HG02798 (cell line): ENCODE measurements at regions not wholly inside any gene's neighbourhood (a gene's known extent, or its start where the extent isn't known, plus 50 kb on each side); places are given as distances from the start of the nearest gene placed in this dataset.
"Not testable (repeated sequence)": the region's sequence is repeated elsewhere in the genome, so short reads cannot be mapped to it uniquely, and the experiment has no call there.

Source experiments
- ATAC-seq: cut with Tn5 transposase; IDR thresholded peaks from one replicate; pipeline ENCODE4 v1.9.1; 2021; ENCODE audit warnings: mild to moderate bottlenecking; ENCODE audit not compliant: unreplicated experiment, poor library complexity

- ATAC-seq: not testable (repeated sequence)
Observed at GRCh38 chr12:17564630-17565029, 525.4 kb downstream of the RERGL start.

DNA sequence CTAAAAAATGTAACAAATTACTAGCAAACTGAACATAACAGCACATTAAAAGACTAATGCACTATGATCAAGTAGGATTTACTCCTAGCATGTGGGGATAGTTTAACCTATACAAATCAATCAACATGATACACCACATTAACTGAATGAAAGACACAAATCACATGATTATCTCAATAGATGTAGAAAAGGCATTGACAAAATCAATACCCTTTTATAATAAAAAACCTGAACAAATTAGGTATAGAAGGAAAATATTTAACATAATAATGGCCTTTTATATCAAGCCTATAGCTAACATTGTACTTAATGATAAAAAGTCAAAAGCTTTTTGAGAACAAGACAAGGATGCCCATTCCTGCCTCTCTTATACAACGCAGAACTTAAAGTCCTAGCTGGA, 540.0 kb downstream of the RERGL start:
- no peak for ATAC-seq

- no peak for ATAC-seq
Observed at GRCh38 chr12:17540921-17541320, 549.1 kb downstream of the RERGL start.

DNA sequence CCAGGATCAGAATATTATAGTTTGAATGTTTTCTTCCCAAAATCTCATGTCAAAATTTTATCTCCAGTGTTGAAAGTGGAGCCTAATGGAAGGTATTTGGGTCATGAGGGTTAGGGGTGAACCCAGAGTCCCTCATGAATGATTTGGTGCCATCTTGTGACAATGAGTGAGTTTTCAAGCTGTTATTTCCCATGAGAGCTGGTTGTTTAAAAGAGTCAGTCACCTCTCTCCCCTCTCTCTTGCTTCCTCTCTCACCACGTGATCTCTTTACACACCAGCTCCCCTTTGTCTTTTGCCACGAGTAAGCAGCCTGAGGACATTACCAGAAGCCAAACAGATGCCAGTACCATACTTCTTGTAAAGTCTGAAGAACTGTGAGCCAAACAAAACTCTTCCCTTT, 561.6 kb downstream of the RERGL start:
- no peak for ATAC-seq

GRCh38 chr12:17527021-17527420, 563.0 kb downstream of the RERGL start:
- no peak for ATAC-seq

GRCh38 chr12:17511369-17511768, 578.6 kb downstream of the RERGL start:
- no peak for ATAC-seq

DNA sequence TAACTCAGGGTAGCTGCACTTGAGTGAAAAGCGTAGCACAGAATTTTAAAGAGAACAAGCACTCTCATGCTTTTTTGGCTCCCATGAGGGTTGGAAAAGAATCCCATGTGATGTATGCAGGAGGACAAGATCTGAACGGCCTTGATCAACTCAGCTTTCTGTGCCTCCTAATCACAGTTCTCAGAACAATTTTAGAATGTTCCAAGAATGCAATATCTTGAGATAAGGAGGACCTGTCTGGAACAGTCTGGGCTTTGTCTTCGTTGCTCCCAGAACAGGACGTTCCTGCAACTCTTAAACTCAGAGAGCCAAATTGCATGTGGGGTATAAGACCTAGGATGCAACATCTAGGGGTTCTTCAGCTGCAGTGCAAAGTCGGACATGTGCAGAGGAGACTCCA, 582.7 kb downstream of the RERGL start:
- ATAC-seq: no peak

DNA sequence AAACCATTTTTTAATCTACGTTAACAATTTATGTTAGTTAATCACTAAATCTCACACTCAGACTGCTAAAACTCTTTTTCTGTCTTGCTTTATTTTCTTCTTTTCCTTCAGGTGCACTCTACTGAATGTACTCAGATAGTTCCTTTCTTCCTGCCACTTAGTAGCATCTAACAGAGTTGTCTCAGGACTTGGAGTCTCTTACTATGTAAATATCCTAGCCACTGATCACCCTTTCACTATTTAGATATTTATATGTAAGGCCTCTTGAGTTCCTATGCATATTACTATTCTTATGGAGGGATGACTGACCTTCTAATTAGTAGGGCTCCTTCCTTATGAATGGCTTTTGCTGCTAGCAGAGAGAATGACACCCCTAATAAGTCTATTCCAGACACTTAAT, 586.3 kb downstream of the RERGL start:
- ATAC-seq: no peak

- no peak for ATAC-seq
Observed at GRCh38 chr12:17489452-17489851, 600.5 kb downstream of the RERGL start.

DNA sequence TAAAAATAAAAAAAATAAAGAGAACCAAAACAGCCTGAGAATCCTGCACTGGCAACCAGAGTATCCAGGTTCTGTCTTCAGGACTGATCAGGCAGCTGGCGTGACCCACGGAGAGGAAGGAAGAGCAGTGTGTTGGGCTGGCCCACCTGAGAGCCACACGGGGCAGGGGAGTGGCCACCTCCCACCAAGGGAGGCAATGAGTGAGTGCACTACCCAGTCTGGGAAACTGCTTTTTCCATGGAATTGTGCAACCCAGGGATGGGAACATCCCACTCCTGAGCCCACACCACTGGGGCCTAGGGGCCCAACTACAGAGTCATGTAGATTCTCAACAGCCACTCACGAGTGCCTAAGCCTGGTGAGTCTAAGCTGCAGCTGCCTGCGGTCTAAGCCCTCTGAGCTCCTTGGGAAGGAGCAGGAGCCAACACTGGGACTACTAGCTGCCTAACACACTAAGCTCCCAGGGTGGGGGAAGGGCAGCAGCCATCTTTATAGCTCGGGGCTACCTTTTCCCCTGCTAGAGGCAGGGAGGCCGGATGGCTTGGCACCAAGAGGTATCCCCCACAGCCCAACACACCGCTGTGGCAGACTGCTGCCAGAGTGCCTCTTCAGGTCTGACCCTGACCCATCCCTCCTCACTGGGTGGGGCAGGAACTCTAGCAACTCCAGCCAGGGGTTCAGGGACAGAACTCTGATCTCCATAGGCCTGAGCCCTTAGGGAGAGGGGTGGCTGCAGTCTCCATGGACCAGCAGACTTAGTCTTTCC, 610.9 kb downstream of the RERGL start:
- no peak for ATAC-seq

DNA sequence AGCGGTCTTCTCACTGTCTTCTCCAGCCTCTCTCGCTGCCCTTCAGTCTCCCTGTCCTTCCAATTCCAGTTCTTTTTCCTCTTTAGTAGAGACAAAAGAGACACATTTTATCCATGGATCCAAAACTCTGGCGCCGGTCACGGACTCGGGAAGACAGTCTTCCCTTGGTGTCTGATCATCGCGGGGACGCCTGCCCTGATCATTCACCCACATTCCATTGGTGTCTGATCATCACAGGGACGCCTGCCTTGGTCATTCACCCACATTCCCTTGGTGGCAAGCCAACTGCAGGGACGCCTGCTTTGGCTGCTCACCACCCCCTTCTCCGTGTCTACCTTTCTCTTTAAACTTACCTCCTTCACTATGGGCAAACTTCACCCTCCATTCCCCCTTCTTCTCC, 619.5 kb downstream of the RERGL start:
- no peak for ATAC-seq

GRCh38 chr12:17459214-17459613, 630.8 kb downstream of the RERGL start:
- no peak for ATAC-seq

DNA sequence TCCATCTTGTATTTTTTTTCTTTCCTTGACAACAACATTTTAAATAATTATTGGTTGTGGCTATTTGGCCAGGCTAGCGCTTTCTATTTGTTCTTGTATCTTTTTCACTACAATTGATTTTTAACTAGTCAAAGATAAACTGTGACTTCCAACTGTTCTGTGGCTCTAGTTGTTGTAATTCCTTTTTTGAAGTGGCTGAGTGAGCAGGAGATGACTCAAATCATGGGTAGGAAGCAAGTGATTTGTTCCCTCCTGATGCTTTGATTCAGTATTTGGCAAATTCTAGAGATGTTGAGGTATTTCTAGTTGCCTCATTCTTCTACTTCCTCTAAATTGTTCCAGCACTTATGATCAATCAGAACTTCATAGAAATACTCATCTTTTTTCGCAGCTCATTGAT, 633.5 kb downstream of the RERGL start:
- ATAC-seq: no peak

DNA sequence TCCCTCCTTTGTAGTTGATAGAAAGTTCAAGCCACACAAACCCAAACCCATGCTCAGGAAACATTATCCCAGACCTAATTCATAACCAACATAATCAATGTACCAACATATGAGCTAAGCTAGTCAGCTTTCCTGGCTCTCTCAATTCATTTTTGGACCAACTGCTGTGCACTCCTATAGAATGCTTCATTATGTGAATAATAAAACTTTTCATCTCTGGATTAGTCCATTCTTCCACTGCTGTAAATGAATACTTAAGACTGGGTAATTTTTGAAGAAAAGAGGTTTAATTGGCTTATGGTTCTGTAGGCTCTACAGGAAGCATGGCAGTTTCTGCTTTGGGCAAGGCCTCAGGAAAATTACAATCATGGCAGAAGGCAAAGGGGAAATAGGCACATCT, 651.9 kb downstream of the RERGL start:
- ATAC-seq: no peak

- no peak for ATAC-seq
Observed at GRCh38 chr12:17416748-17417147, 673.2 kb downstream of the RERGL start.

DNA sequence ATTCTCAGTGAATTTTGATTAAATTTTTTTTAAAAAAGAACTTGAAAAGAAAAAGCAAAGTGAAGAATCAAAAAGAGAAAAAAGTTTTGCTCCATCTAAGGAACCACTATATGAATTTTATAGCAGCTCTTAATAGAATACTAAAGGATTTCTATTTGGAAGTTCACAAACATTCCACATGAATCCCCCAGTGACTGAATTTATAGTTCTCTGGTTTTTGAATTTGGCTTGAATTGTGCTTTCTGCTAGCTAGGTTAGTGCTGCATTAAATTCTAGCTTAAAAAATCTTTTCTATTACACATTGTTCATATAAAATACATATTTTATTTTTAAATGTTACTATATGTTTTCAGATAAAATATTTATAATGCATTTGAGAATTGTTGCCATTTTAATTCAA, 675.4 kb downstream of the RERGL start:
- ATAC-seq: no peak

DNA sequence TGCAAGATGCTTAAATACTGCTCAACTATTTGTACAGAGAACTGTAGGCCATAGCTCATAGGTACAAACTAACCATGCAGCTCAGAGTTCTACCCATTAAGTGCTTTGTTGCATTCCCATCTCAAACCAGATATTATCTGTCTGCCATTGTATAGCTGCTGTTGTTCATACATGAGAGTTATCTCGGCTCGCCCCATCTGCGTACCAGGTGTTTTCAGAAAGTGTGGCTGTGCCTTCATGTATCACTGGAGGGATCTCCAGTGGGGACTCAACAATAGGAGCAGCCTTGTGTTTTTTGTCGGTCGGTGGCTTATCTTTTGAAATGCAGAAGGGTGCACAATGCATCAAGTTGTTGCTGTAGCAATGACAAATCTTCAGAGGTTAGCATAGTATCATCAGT, 678.3 kb downstream of the RERGL start:
- no peak for ATAC-seq

DNA sequence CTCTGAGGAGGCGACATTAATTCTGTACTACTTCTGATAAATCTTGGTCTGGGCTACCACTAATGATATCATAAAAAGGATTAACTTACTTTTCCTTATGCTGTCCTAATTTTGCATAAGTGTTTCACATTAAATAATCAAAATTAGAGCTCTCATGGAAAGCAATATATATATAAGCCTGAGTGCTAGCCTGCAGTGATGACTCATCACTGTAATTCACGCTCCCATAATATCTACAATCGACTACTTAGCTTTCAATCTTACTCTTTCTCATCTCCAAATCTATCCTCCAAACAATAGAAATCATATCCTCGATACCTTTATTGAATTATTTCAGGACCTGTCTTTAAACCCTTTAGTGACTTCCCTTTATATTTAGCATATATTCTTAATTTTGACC, 701.3 kb downstream of the RERGL start:
- ATAC-seq: no peak

DNA sequence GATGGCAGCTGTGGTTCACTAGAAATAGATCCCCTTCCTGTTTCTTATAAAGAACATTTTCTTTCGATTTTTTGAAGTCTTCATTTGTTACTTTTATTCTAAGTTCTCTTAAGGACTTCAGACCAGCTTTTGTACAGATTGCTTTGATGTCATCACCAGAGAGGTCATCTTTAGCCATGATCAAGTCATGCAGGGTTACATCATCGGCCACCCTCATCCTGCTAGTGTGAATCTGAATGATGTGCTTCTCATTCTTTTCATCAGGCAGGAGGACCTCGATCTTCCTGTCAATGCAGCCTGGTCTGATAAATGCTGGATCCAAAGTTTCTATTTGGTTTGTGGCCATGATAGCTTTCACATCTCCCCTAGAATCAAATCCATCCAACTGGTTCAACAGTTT, 706.7 kb downstream of the RERGL start:
- no peak for ATAC-seq

- no peak for ATAC-seq
Observed at GRCh38 chr12:17381211-17381610, 708.8 kb downstream of the RERGL start.

DNA sequence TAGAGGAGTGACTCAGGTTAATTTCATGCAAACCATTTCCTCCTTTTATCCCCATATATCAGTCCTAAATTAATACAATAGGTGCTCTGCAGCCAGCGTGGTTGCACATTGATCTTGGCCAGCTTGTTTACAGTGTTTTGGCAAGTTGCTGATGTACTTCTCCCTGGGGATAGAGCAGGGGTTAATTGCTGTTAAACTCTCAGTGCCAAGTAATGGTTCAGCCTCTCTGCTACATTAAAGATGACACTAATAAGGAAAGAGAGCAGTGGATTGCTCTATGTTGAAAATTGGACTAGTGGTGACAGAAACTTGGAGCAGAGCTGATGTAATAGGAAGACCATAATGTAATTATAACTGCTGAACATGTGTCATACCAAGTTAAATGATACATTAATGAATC, 717.5 kb downstream of the RERGL start:
- ATAC-seq: no peak

- ATAC-seq: no peak
Observed at GRCh38 chr12:17371491-17372215, 718.3 kb downstream of the RERGL start.
